IPS DF 19.7 (cell line): ENCODE measurements at regions not wholly inside any gene's neighbourhood (a gene's known extent, or its start where the extent isn't known, plus 50 kb on each side); places are given as distances from the start of the nearest gene placed in this dataset.

ENCODE experiments used
- DNase-seq: peaks from one replicate; pipeline ENCODE4 v3.0.0-alpha.2; 2013; ENCODE audit warnings: low read depth, low spot score

- DNase-seq: no peak
These were observed 70.5 kb upstream of the RAI14 start for GRCh38 chr5:34585601-34586104.

- no peak for DNase-seq
These were observed 69.8 kb upstream of the RAI14 start for GRCh38 chr5:34586117-34586885.

GRCh38 chr5:34587355-34588241, 68.5 kb upstream of the RAI14 start:
- no peak for DNase-seq

DNA sequence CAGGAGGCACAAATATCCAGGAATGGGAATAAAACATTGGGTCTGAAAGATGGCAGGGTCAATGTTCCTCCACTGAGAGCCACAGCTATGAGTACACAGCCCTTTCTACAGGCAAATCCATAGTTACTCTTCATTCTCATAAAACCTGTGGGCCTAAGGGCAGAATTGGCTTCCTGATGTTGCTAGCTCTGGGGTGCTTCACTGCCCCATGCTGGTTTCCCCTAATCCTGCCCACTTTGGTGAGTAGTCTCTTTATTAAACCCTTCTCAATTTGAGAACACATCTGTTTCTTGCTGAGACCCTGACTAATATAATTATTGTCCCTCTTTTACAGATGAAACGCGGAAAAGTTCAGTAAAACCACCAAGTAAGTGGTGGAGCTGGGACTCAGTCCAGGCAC, 66.3 kb upstream of the RAI14 start:
- no peak for DNase-seq

GRCh38 chr5:34591723-34592122, 64.4 kb upstream of the RAI14 start:
- no peak for DNase-seq

DNA sequence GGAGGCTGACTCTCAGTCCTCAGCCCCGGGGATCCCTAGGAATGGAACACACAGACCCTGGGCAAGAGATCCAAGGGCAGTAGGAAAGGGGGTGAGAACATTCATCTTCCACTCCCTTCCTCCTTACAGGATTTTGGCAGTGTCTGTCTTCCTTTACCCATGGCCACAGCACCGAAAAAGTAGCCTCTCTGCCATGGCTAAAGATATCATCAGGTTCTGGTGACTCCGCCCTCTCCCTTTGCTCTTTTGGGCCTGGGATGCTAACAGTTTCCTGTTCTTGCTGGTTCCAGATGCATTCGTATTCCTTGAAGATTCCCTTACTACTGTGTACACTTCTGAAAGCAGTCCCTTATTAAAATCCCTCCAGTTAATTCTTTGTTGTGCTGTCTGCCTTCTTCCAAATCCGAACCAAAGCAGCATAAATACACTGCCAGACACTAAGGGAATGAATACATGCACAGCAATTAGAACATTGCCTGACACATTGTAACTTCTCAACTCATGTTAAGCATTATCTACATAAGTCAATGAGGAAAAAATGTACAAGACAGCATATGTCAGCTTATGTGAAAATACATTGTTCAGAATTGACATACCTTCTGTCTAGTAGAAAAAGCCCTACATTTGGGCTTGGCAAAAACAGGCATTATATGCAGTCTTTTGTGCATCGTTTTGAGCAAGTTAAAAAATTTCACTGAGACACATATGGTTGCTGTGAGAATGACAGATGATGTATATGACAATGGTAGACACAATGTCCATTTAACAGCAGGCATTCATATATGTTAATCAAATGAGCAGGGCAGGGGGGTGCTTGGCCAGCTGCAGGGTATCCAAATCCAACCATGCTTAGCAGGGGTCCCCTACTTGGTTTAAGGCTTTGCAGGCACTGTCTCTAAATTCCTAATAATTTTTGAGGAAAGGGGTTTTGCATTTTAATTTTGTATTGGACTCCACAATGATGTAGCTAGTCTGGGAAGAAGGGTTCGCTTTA, 58.8 kb upstream of the RAI14 start:
- DNase-seq: no peak

DNA sequence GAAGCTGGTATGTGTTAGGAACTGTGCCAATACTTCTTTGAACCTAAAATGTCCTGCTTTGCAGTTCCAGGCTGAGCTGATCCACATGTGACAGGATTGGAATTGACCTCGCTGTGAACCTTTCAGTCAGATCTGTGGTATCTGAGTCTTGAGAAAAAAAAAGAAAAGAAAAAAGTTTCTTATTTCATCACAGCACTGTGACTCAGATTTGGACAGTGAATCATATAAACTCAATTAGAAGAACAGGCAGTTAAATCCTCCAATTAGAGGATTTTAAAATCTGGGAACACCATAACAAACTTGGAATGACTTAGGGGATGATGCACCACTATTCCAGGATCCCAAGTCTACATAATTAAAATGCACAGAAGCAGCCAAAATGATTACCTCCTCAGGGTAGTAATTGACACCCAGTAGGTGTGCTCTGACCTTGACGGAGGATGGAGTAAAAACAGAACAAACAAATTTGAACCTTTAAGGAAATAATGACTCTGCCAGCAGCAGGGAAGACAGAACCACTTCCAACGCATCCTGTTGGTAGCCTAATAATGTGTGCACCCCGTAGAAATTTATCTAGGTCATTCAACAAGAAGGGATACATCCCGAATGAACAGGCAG, 57.8 kb upstream of the RAI14 start:
- DNase-seq: no peak

DNA sequence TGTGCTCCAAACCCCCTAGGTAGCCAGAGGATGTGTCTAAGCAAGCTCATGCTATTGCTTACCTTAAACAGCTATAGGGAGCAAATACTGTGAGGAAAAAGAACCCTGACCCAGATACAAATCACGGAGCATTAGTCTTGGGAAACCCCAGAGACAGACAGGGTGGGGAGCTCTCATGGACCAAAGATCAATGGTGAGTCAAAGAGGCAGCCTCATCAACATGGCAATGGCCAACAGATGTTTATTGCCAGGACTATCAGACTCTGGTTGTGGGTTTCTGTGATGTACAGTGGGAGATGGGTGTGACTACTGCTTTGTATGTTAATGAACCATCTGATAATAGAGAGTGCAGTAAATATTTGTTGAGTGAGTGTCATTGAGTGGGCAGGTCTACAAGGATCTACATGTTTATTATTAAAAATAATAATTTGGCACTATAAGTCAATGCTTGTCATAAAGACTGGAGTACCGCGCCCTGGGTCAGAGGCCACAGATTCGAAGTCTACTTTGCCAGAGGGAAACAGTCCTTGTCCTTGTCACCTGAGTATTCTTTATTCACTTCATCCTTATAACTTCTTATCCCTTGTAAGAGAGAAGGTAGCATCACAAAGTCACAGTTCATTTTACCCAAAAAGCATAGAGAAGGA, 56.5 kb upstream of the RAI14 start:
- DNase-seq: no peak

GRCh38 chr5:34600118-34600493, 56.0 kb upstream of the RAI14 start:
- DNase-seq: no peak

GRCh38 chr5:34603378-34603777, 52.8 kb upstream of the RAI14 start:
- no peak for DNase-seq

- no peak for DNase-seq
These were observed 51.9 kb upstream of the RAI14 start for GRCh38 chr5:34604119-34604675.

DNA sequence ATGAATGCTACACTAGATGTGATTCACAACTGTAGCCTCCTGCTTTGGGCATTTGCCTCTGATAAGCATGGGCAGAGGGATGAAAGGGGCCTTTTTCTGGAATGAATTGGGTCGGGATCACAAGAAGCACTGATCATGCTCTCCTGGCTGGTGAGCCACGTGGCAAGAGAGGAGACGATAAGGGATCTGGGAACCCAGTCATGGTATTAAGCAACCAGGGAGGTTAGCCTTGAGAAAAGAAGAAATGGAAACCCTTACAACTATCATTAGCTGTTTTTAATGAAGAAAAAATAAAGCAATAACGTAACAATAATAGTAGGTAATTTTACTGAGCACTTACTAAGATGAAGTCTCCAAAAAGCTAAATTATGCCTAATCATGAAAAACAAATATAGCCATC, 50.0 kb upstream of the RAI14 start:
- no peak for DNase-seq
